Vagina (tissue), 2 donors: ENCODE measurements at regions not wholly inside any gene's neighbourhood (a gene's known extent, or its start where the extent isn't known, plus 50 kb on each side); places are given as distances from the start of the nearest gene placed in this dataset.
"Not testable (repeated sequence)": the region's sequence is repeated elsewhere in the genome, so short reads cannot be mapped to it uniquely, and the experiment has no call there.

Source experiments
- DNase-seq, 2 donors: peaks; one replicate each; pipeline ENCODE4 v3.0.0-alpha.2; 2017; ENCODE audit errors: extremely low spot score in 2 of 2
- H3K27ac ChIP-seq: fragments of 200-600 bp; sonication (generic); one replicate; pipeline ENCODE4 v1.5.1; 2019
- H3K27me3 ChIP-seq: fragments of 200-600 bp; sonication (generic); one replicate; pipeline ENCODE4 v1.5.1; 2019
- H3K36me3 ChIP-seq, 2 donors: fragments of 200-600 bp; sonication (generic); one replicate each; pipeline ENCODE4 v1.5.1; 2017 to 2019
- H3K4me1 ChIP-seq: fragments of 200-600 bp; sonication (generic); one replicate; pipeline ENCODE4 v1.5.1; 2019
- H3K4me3 ChIP-seq, 2 donors: fragments of 200-600 bp; sonication (generic); 1 replicate in 1 of 2; 2 replicates in 1 of 2; pipeline ENCODE4 v1.5.1; 2016 to 2019
- H3K9me3 ChIP-seq: fragments of 200-600 bp; sonication (generic); one replicate; pipeline ENCODE4 v1.5.1; 2019
- POLR2A ChIP-seq, 2 donors: fragments of 450-650 bp; IDR thresholded peaks; one replicate each; pipeline ENCODE4 v1.6.1; 2017; ENCODE audit warnings: antibody characterized with exemption in 2 of 2, mild to moderate bottlenecking in 2 of 2, moderate library complexity in 2 of 2
- POLR2AphosphoS5 ChIP-seq, 2 donors: sonication (generic); formaldehyde crosslinking; IDR thresholded peaks; one replicate each; pipeline ENCODE4 v1.9.0; 2017; ENCODE audit warnings: antibody characterized with exemption in 2 of 2, mild to moderate bottlenecking in 2 of 2, low read depth in 1 of 2; ENCODE audit not compliant: insufficient read depth in 1 of 2
- intact Hi-C: fragments of 100-400 bp; cut with DNase I; formaldehyde crosslinking; loops from one replicate; pipeline ENCODE4 v1.15.1; 2023
- TF ChIP-seq, protein P1 (sequence below), 3 experiments: fragments of 450-650 bp in 2 of 3; fragments of 200-600 bp in 1 of 3; sonication (generic) in 1 of 3; IDR thresholded peaks; one replicate each; pipeline ENCODE4 v1.5.1; 2017 to 2019; ENCODE audit warnings: antibody characterized with exemption in 3 of 3, mild to moderate bottlenecking in 2 of 3, moderate library complexity in 2 of 3

- H3K27me3 ChIP-seq = no peaks in the 10 kb centered on the region
- no peak for TF ChIP-seq POLR2A (IDR thresholded peaks at IDR 0.05)
- TF ChIP-seq, protein P1, sequence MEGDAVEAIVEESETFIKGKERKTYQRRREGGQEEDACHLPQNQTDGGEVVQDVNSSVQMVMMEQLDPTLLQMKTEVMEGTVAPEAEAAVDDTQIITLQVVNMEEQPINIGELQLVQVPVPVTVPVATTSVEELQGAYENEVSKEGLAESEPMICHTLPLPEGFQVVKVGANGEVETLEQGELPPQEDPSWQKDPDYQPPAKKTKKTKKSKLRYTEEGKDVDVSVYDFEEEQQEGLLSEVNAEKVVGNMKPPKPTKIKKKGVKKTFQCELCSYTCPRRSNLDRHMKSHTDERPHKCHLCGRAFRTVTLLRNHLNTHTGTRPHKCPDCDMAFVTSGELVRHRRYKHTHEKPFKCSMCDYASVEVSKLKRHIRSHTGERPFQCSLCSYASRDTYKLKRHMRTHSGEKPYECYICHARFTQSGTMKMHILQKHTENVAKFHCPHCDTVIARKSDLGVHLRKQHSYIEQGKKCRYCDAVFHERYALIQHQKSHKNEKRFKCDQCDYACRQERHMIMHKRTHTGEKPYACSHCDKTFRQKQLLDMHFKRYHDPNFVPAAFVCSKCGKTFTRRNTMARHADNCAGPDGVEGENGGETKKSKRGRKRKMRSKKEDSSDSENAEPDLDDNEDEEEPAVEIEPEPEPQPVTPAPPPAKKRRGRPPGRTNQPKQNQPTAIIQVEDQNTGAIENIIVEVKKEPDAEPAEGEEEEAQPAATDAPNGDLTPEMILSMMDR (IDR thresholded peaks at IDR 0.05) = no peak
- TF ChIP-seq POLR2AphosphoS5 (IDR thresholded peaks at IDR 0.05; ENCODE audit: insufficient read depth in 1 of 2, low read depth in 1 of 2) = no peak
- intact Hi-C loops = no loop called here
- H3K27ac ChIP-seq = no peak overlapping the region
- no peaks in the 10 kb centered on the region for H3K4me1 ChIP-seq
- no peak for DNase-seq
- H3K9me3 ChIP-seq = no peaks in the 10 kb centered on the region
- H3K4me3 ChIP-seq = no peak overlapping the region
- H3K36me3 ChIP-seq = no peaks in the 10 kb centered on the region
These were observed 158.4 kb downstream of the SUCLG1 start for GRCh38 chr2:84300696-84301029.

GRCh38 chr2:84300001-84300695 lies 158.9 kb downstream of the SUCLG1 start:
- H3K36me3 ChIP-seq, DNase-seq, intact Hi-C loops, H3K4me3 ChIP-seq, H3K4me1 ChIP-seq, H3K27me3 ChIP-seq, H3K27ac ChIP-seq, H3K9me3 ChIP-seq: not testable (repeated sequence)

DNA sequence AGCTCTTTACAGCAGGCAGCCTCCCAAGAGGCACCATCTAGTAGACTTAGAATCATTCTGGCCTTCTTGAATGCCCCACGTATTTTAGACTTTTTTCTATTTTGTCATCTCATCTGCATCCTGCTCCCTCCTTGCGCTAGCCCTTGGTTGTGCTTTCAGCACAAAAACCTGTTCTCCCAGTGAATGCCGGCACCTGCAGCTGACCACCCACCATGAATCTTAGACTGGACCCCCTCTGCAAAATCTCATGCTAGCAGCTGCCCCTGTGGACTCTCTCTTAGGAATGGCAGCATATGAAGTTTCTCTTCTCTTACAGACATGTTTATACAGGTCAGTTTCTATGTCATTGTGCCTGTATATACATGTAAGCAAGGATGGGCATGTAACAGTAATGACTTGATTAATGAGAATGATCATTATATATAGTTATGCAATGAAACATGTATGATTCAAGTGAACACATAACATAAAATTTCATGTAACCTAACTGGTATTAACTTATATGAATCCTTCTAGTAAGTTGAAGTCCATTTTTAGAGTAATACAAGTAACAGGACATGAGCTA lies 159.8 kb downstream of the SUCLG1 start:
- no peak for DNase-seq
- no peak for TF ChIP-seq POLR2AphosphoS5 (IDR thresholded peaks at IDR 0.05; ENCODE audit: insufficient read depth in 1 of 2, low read depth in 1 of 2)
- TF ChIP-seq POLR2A (IDR thresholded peaks at IDR 0.05) = no peak
- TF ChIP-seq, protein P1 (IDR thresholded peaks at IDR 0.05) = no peak
- H3K36me3 ChIP-seq = no peaks in the 10 kb centered on the region
- H3K4me3 ChIP-seq = no peak overlapping the region
- no peaks in the 10 kb centered on the region for H3K9me3 ChIP-seq
- intact Hi-C loops = no loop called here
- H3K27ac ChIP-seq = no peak overlapping the region
- no peaks in the 10 kb centered on the region for H3K4me1 ChIP-seq
- no peaks in the 10 kb centered on the region for H3K27me3 ChIP-seq

- no peak for DNase-seq
- intact Hi-C loops = no loop called here
- Histone ChIP-seq H3K4me1 (no peaks in the 10 kb centered on the region), H3K27ac (no peak overlapping the region), H3K4me3 (no peak overlapping the region), H3K36me3 (no peaks in the 10 kb centered on the region), H3K27me3 (no peaks in the 10 kb centered on the region), H3K9me3 (no peaks in the 10 kb centered on the region)
- no peak for TF ChIP-seq POLR2AphosphoS5 (IDR thresholded peaks at IDR 0.05; ENCODE audit: insufficient read depth in 1 of 2, low read depth in 1 of 2)
- no peak for TF ChIP-seq POLR2A (IDR thresholded peaks at IDR 0.05)
- TF ChIP-seq, protein P1 (IDR thresholded peaks at IDR 0.05) = no peak
These were observed 161.9 kb downstream of the SUCLG1 start for GRCh38 chr2:84297155-84297554.

- Histone ChIP-seq H3K9me3 (no peaks in the 10 kb centered on the region), H3K4me3 (no peak overlapping the region), H3K36me3 (no peaks in the 10 kb centered on the region), H3K4me1 (no peaks in the 10 kb centered on the region), H3K27ac (no peak overlapping the region), H3K27me3 (no peaks in the 10 kb centered on the region)
- intact Hi-C loops = no loop called here
- no peak for DNase-seq
- TF ChIP-seq, protein P1 (IDR thresholded peaks at IDR 0.05) = no peak
- TF ChIP-seq POLR2AphosphoS5 (IDR thresholded peaks at IDR 0.05; ENCODE audit: insufficient read depth in 1 of 2, low read depth in 1 of 2) = no peak
- no peak for TF ChIP-seq POLR2A (IDR thresholded peaks at IDR 0.05)
These were observed 165.2 kb downstream of the SUCLG1 start for GRCh38 chr2:84293791-84294380.
